ENCODE measurements at regions not wholly inside any gene's neighbourhood (a gene's known extent, or its start where the extent isn't known, plus 50 kb on each side); places are given as distances from the start of the nearest gene placed in this dataset.

- DNase-seq (ENCODE audit: low read depth in 4 of 4, low spot score in 1 of 4): no peak
These were observed 92.5 kb upstream of the PTPN1 start for GRCh38 chr20:50417484-50418235.

- DNase-seq (ENCODE audit: low read depth in 4 of 4, low spot score in 1 of 4): no peak
These were observed 91.1 kb upstream of the PTPN1 start for GRCh38 chr20:50418890-50419642.

GRCh38 chr20:50420380-50420779 lies 89.8 kb upstream of the PTPN1 start:
- no peak for DNase-seq (ENCODE audit: low read depth in 4 of 4, low spot score in 1 of 4)

- no peak for DNase-seq (ENCODE audit: low read depth in 4 of 4, low spot score in 1 of 4)
These were observed 88.5 kb upstream of the PTPN1 start for GRCh38 chr20:50421356-50422340.

GRCh38 chr20:50423758-50424157 lies 86.4 kb upstream of the PTPN1 start:
- DNase-seq (ENCODE audit: low read depth in 4 of 4, low spot score in 1 of 4): no peak

- DNase-seq (ENCODE audit: low read depth in 4 of 4, low spot score in 1 of 4): no peak
These were observed 85.1 kb upstream of the PTPN1 start for GRCh38 chr20:50425076-50425475.

- no peak for DNase-seq (ENCODE audit: low read depth in 4 of 4, low spot score in 1 of 4)
These were observed 83.1 kb upstream of the PTPN1 start for GRCh38 chr20:50426866-50427718.

- DNase-seq (ENCODE audit: low read depth in 4 of 4, low spot score in 1 of 4): no peak
These were observed 82.5 kb upstream of the PTPN1 start for GRCh38 chr20:50427719-50428083.

- DNase-seq (ENCODE audit: low read depth in 4 of 4, low spot score in 1 of 4): no peak
These were observed 81.9 kb upstream of the PTPN1 start for GRCh38 chr20:50428097-50428828.

- DNase-seq (ENCODE audit: low read depth in 4 of 4, low spot score in 1 of 4): no peak
These were observed 80.8 kb upstream of the PTPN1 start for GRCh38 chr20:50429412-50429811.

- no peak for DNase-seq (ENCODE audit: low read depth in 4 of 4, low spot score in 1 of 4)
These were observed 79.1 kb upstream of the PTPN1 start for GRCh38 chr20:50431066-50431450.

- no peak for DNase-seq (ENCODE audit: low read depth in 4 of 4, low spot score in 1 of 4)
These were observed 77.0 kb upstream of the PTPN1 start for GRCh38 chr20:50433001-50433761.

- DNase-seq (ENCODE audit: low read depth in 4 of 4, low spot score in 1 of 4): no peak
These were observed 75.9 kb upstream of the PTPN1 start for GRCh38 chr20:50434321-50434652.

- DNase-seq (ENCODE audit: low read depth in 4 of 4, low spot score in 1 of 4): no peak
These were observed 75.4 kb upstream of the PTPN1 start for GRCh38 chr20:50434653-50435396.

GRCh38 chr20:50435397-50436051 lies 74.7 kb upstream of the PTPN1 start:
- DNase-seq (ENCODE audit: low read depth in 4 of 4, low spot score in 1 of 4): no peak

GRCh38 chr20:50436052-50436656 lies 74.0 kb upstream of the PTPN1 start:
- DNase-seq (ENCODE audit: low read depth in 4 of 4, low spot score in 1 of 4): no peak

GRCh38 chr20:50436696-50437095 lies 73.5 kb upstream of the PTPN1 start:
- no peak for DNase-seq (ENCODE audit: low read depth in 4 of 4, low spot score in 1 of 4)

- peak in 1 of 4 experiments; percentile 40 for DNase-seq (ENCODE audit: low read depth in 4 of 4, low spot score in 1 of 4)
These were observed 71.2 kb upstream of the PTPN1 start for GRCh38 chr20:50438986-50439407.
